ENCODE measurements at regions not wholly inside any gene's neighbourhood (a gene's known extent, or its start where the extent isn't known, plus 50 kb on each side); places are given as distances from the start of the nearest gene placed in this dataset.

DNA sequence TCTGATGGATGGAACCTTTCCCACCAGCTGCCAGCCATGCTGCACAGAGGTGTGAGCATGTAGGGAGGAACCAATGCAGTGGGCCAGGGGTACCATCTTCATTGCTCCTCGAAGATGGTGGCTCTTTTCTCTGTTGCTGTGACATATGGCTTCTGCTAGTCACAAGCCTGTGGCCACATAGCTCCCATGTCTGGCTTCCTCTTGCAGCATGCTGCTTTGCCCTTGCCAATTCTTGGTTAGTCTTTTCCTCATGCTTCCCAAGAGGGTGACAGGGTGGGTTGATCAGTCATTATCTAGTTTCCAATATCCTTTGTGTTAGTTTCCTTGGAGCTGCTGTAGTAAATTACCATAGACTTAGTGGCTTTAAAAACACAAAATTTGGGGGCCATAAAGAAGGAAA, 123.4 kb downstream of the ETS2 start:
- DNase-seq (ENCODE audit: low spot score in 2 of 2), result no peak
- Histone ChIP-seq H3K9me3 (no peaks in the 10 kb centered on the region), H3K27ac (no peak overlapping the region), H3K4me3 (no peak overlapping the region), H3K27me3 (no peaks in the 10 kb centered on the region), H3K36me3 (no peaks in the 10 kb centered on the region), H3K4me1 (peaks cover 8 to 24% of the 10 kb centered on the region in 2 donors)
- intact Hi-C loops (cut with DNase I), result loop anchor here (10.0 kb wide), 2 partner anchors 194 to 196 kb away; no protein-coding TSS in a partner anchor
- TF ChIP-seq, protein P1, sequence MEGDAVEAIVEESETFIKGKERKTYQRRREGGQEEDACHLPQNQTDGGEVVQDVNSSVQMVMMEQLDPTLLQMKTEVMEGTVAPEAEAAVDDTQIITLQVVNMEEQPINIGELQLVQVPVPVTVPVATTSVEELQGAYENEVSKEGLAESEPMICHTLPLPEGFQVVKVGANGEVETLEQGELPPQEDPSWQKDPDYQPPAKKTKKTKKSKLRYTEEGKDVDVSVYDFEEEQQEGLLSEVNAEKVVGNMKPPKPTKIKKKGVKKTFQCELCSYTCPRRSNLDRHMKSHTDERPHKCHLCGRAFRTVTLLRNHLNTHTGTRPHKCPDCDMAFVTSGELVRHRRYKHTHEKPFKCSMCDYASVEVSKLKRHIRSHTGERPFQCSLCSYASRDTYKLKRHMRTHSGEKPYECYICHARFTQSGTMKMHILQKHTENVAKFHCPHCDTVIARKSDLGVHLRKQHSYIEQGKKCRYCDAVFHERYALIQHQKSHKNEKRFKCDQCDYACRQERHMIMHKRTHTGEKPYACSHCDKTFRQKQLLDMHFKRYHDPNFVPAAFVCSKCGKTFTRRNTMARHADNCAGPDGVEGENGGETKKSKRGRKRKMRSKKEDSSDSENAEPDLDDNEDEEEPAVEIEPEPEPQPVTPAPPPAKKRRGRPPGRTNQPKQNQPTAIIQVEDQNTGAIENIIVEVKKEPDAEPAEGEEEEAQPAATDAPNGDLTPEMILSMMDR (IDR thresholded peaks at IDR 0.05), result no peak

- intact Hi-C loops (cut with DNase I), result loop anchor here (10.0 kb wide), 2 partner anchors 193 to 197 kb away; no protein-coding TSS in a partner anchor
- no peak overlapping the region for H3K27ac ChIP-seq
- no peak overlapping the region for H3K4me3 ChIP-seq
- no peak for DNase-seq (ENCODE audit: low spot score in 2 of 2)
- no peaks in the 10 kb centered on the region for H3K27me3 ChIP-seq
- TF ChIP-seq, protein P1 (IDR thresholded peaks at IDR 0.05), result no peak
- H3K4me1 ChIP-seq, result peaks cover 8 to 24% of the 10 kb centered on the region in 2 donors
- H3K36me3 ChIP-seq, result no peaks in the 10 kb centered on the region
- no peaks in the 10 kb centered on the region for H3K9me3 ChIP-seq
Observed at GRCh38 chr21:38927776-38928175, 122.0 kb downstream of the ETS2 start.

DNA sequence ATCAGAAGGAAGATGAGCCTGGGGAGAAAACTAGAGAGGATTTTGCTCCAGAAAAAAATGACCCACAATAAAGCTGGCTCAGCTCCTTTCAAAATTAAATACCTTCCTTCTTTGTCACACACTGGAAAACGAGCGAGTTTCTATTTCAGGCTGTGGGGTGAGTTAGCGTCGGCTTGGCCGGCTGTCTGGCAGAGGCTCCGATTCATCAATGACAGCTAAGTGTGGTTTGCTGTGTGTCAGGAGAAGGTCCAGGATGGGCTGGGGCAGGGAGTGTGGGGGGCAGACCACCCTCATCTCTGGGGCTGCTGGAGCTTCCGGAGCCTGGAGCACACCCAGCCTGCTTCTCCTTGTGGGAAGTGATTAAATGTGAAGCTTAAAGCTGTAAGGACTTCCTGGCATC, 120.2 kb downstream of the ETS2 start:
- Histone ChIP-seq H3K36me3 (no peaks in the 10 kb centered on the region), H3K27ac (peak overlapping the region; percentile 93 to 94), H3K4me3 (peak overlapping the region; percentile 49 to 54), H3K4me1 (peaks cover 8 to 35% of the 10 kb centered on the region in 2 donors), H3K27me3 (no peaks in the 10 kb centered on the region), H3K9me3 (no peaks in the 10 kb centered on the region)
- intact Hi-C loops (cut with DNase I), result loop anchor here (10.0 kb wide), 2 partner anchors 191 to 199 kb away; no protein-coding TSS in a partner anchor
- DNase-seq (ENCODE audit: low spot score in 2 of 2), result peak; percentile 42 to 88
- TF ChIP-seq, protein P1 (IDR thresholded peaks at IDR 0.05), result no peak

DNA sequence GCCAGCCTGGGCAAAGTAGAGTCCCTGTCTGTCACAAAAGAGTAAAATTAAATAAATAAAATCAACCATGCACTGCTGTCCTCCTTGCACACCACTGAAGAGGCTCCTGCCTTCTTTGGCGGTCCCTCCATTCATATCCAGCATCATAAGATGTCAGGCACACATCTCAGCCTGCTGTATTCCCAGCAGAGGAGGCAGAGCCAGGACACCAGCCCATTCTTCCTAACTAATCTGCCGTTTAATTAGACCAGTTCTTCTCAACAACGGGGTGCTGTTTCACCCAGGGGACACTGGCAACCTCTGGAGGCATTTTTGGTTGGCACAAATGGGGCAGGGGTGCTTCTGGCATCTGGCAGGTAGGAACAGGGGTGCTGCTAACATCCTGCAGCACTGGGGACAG, 119.7 kb downstream of the ETS2 start:
- Histone ChIP-seq H3K27ac (peak overlapping the region; percentile 93 to 94), H3K4me1 (peaks cover 8 to 38% of the 10 kb centered on the region in 2 donors), H3K27me3 (no peaks in the 10 kb centered on the region), H3K36me3 (no peaks in the 10 kb centered on the region), H3K4me3 (peak overlapping the region; percentile 49 to 54), H3K9me3 (no peaks in the 10 kb centered on the region)
- no peak for DNase-seq (ENCODE audit: low spot score in 2 of 2)
- intact Hi-C loops (cut with DNase I), result loop anchor here (10.0 kb wide), 2 partner anchors 191 to 199 kb away; no protein-coding TSS in a partner anchor
- TF ChIP-seq, protein P1 (IDR thresholded peaks at IDR 0.05), result no peak

GRCh38 chr21:38924954-38925353, 119.2 kb downstream of the ETS2 start:
- H3K27ac ChIP-seq, result peak overlapping the region; percentile 93 to 94
- H3K9me3 ChIP-seq, result no peaks in the 10 kb centered on the region
- H3K36me3 ChIP-seq, result no peaks in the 10 kb centered on the region
- TF ChIP-seq, protein P1 (IDR thresholded peaks at IDR 0.05), result no peak
- no peak overlapping the region for H3K4me3 ChIP-seq
- intact Hi-C loops (cut with DNase I), result loop anchor here (5.0 to 10.0 kb wide), 3 partner anchors 97 to 200 kb away; no protein-coding TSS in a partner anchor
- DNase-seq (ENCODE audit: low spot score in 2 of 2), result no peak
- peaks cover 8 to 36% of the 10 kb centered on the region in 2 donors for H3K4me1 ChIP-seq
- no peaks in the 10 kb centered on the region for H3K27me3 ChIP-seq
